Right lobe of liver (tissue), 4 donors: ENCODE measurements at regions not wholly inside any gene's neighbourhood (a gene's known extent, or its start where the extent isn't known, plus 50 kb on each side); places are given as distances from the start of the nearest gene placed in this dataset.

Source experiments
- CTCF ChIP-seq, 4 donors: fragments of 200-600 bp in 3 of 4; fragments of 450-650 bp in 1 of 4; IDR thresholded peaks; one replicate each; pipeline versions ENCODE4 v1.5.1 to v1.8.0; 2016 to 2022; ENCODE audit warnings: antibody characterized with exemption in 4 of 4, mild to moderate bottlenecking in 2 of 4
- POLR2A ChIP-seq: fragments of 450-650 bp; IDR thresholded peaks from one replicate; pipeline ENCODE4 v1.6.1; 2017; ENCODE audit warnings: antibody characterized with exemption, mild to moderate bottlenecking
- donor health status: DM: no; HTN: no; CAD: no.
- donor health status: DM: no; HTN: no; CAD: no.
- donor health status: DM: no; HTN: yes; CAD: no.

- no peak for TF ChIP-seq CTCF (IDR thresholded peaks at IDR 0.05)
- TF ChIP-seq POLR2A: no peak
Observed at GRCh38 chr2:219697811-219698747, 70.6 kb downstream of the SLC4A3 start.
